Breast epithelium (tissue), 3 donors: ENCODE measurements at regions not wholly inside any gene's neighbourhood (a gene's known extent, or its start where the extent isn't known, plus 50 kb on each side); places are given as distances from the start of the nearest gene placed in this dataset.

Source experiments
- CTCF ChIP-seq, 3 donors: fragments of 450-650 bp; IDR thresholded peaks; one replicate each; pipeline ENCODE4 v1.5.1; 2016 to 2017; ENCODE audit warnings: antibody characterized with exemption in 3 of 3, mild to moderate bottlenecking in 3 of 3, moderate library complexity in 3 of 3
- POLR2A ChIP-seq: fragments of 450-650 bp; IDR thresholded peaks from one replicate; pipeline ENCODE4 v1.6.1; 2016; ENCODE audit warnings: antibody characterized with exemption, mild to moderate bottlenecking, moderate library complexity

- no peak for TF ChIP-seq CTCF (IDR thresholded peaks at IDR 0.05)
- TF ChIP-seq POLR2A, result no peak
Measured at GRCh38 chr17:63032142-63032541, 66.1 kb downstream of the TANC2 start.
